ENCODE measurements at regions not wholly inside any gene's neighbourhood (a gene's known extent, or its start where the extent isn't known, plus 50 kb on each side); places are given as distances from the start of the nearest gene placed in this dataset.

DNA sequence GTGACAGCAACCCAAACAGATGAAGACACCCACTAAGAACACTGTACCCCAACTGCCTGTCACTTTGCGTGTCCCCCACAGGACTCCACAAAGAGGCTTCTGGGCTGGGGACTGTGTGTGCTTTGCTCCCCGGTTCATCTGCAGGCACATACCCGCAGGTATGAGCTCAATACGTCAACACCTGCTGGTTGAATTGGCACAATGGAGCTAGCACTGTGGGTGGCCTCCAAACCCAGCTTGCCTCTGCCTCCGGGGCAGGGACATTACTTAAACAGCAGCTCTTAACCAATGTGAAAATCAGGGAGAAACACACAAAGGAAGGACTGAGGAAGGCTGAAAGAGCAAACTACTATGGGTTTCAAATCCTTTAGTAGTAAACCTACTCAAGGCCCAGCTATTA is 140.2 kb upstream of the TIAM1 start:
- peaks cover 8 to 9% of the 10 kb centered on the region in 2 experiments for H3K9me3 ChIP-seq (ENCODE audit: insufficient read depth in 2 of 2, low read depth in 1 of 2, low read length in 1 of 2)
- H3K23me2 ChIP-seq (ENCODE audit: low read depth, low read length): no peaks in the 10 kb centered on the region; the same call in 1 of the 2 replicates
- peak overlapping the region; percentile 15 for H4K91ac ChIP-seq (replicated peaks; ENCODE audit: insufficient read length, low read length)
- no peak overlapping the region for H3K4ac ChIP-seq (replicated peaks; ENCODE audit: insufficient read length, low read depth, low read length)
- peak overlapping the region; percentile 48 for H3K27ac ChIP-seq (ENCODE audit: low read depth, low read length)
- H3K18ac ChIP-seq (ENCODE audit: extremely low read depth, low read length): no peak overlapping the region
- H2BK20ac ChIP-seq (ENCODE audit: low read length): peak overlapping the region; percentile 90
- H3K36me3 ChIP-seq (ENCODE audit: control insufficient read depth in 2 of 4, insufficient read depth in 4 of 4, low read length in 3 of 4): no peaks in the 10 kb centered on the region
- no peak overlapping the region for H3K4me3 ChIP-seq (ENCODE audit: extremely low read depth in 1 of 4, insufficient read depth in 2 of 4, low read depth in 3 of 4, low read length in 4 of 4)
- CTCF ChIA-PET (ENCODE audit: partially characterized antibody): interaction anchor here (0.7 to 1.3 kb wide), 5 partner anchors 9 to 199 kb away, joined by 3 read pairs; no protein-coding TSS in a partner anchor
- peak overlapping the region; percentile 84; the same call in 1 of the 2 replicates for H2BK15ac ChIP-seq (ENCODE audit: low read length)
- H2BK120ac ChIP-seq (replicated peaks; ENCODE audit: low read depth, low read length): no peak overlapping the region
- H3K4me2 ChIP-seq (ENCODE audit: insufficient read depth in 1 of 2, low read depth in 2 of 2, low read length in 2 of 2): peak overlapping the region in 1 of 2 experiments; percentile 1; a peak in 1 of 4 replicates
- no peak overlapping the region for H2AFZ ChIP-seq (ENCODE audit: low read length)
- H3K27me3 ChIP-seq (replicated peaks in 1 of 4; ENCODE audit: control insufficient read depth in 3 of 4, extremely low read depth in 1 of 4, insufficient read depth in 3 of 4, low read length in 3 of 4): no peaks in the 10 kb centered on the region
- H4K20me1 ChIP-seq (replicated peaks in 1 of 2; ENCODE audit: control insufficient read depth in 1 of 2, insufficient read depth in 2 of 2, low read length in 2 of 2): no peaks in the 10 kb centered on the region
- H3K9ac ChIP-seq (replicated peaks in 1 of 4; ENCODE audit: extremely low read depth in 1 of 4, low read depth in 3 of 4, low read length in 3 of 4): no peak overlapping the region
- peak overlapping the region; percentile 45; the same call in 1 of the 2 replicates for H2AK5ac ChIP-seq (ENCODE audit: low read depth, low read length)
- H3K14ac ChIP-seq (ENCODE audit: insufficient read length): no peak overlapping the region
- no peak overlapping the region for H3K56ac ChIP-seq (replicated peaks; ENCODE audit: insufficient read length, low read depth, low read length)
- TF ChIP-seq EP300 (IDR thresholded peaks at IDR 0.05; ENCODE audit: borderline replicate concordance in 1 of 2, low read depth in 2 of 2, low read length in 2 of 2): no peak
- no peak for TF ChIP-seq GTF2F1 (IDR thresholded peaks at IDR 0.05; ENCODE audit: borderline replicate concordance, low read depth, low read length)
- no peak for TF ChIP-seq CBX8 (IDR thresholded peaks at IDR 0.05; ENCODE audit: borderline replicate concordance, low read depth, low read length)
- TF ChIP-seq TEAD4 (IDR thresholded peaks at IDR 0.05; ENCODE audit: low read depth, low read length): 0 out of 2 replicates have a peak, but pooled peaks have one; percentile 23
- no peak for TF ChIP-seq POLR2A (IDR thresholded peaks at IDR 0.05; ENCODE audit: control extremely low read depth in 1 of 2, low read depth in 2 of 2, low read length in 2 of 2)
- TF ChIP-seq EZH2 (IDR thresholded peaks at IDR 0.05; ENCODE audit: low read depth, low read length, severe bottlenecking): no peak
- peaks cover 0 to 3% (median 2%) of the 10 kb centered on the region in 4 experiments; a peak in 2 of 7 replicates for H3K4me1 ChIP-seq (replicated peaks in 1 of 4; ENCODE audit: control insufficient read depth in 3 of 4, insufficient read depth in 4 of 4, low read length in 3 of 4)
- 64% methylated on average over 5 of the region's 5 CpGs; no CpG with 5 or more reads in 1 of the 2 experiments for WGBS, 2 experiments (ENCODE audit: extremely low coverage in 1 of 2, insufficient coverage in 1 of 2, insufficient read length in 1 of 2, insufficient replicate concordance in 2 of 2, low coverage in 1 of 2, low lambda C conversion rate in 2 of 2, missing lambda C conversion rate in 1 of 2)
- peak overlapping the region; percentile 55; the same call in 1 of the 2 replicates for H2BK12ac ChIP-seq (ENCODE audit: low read depth, low read length)
- FAIRE-seq (no peak), DNase-seq (ENCODE audit: low read depth in 1 of 2, low spot score in 2 of 2) (peak in 1 of 2 experiments; percentile 38)
- peaks cover 20% of the 10 kb centered on the region for H3K79me1 ChIP-seq (ENCODE audit: low read depth, low read length)
- H3K23ac ChIP-seq (ENCODE audit: insufficient read length): no peak overlapping the region
- POLR2A ChIA-PET (ENCODE audit: partially characterized antibody): no interaction called here
- H3K79me2 ChIP-seq (ENCODE audit: control insufficient read depth in 1 of 2, insufficient read depth in 2 of 2, low read length in 2 of 2): peaks cover 0 to 32% of the 10 kb centered on the region in 2 experiments; a peak in 2 of 4 replicates
- H4K8ac ChIP-seq (ENCODE audit: extremely low read depth, insufficient read depth, low read length): no peak overlapping the region
- H4K5ac ChIP-seq (ENCODE audit: insufficient read length, low read depth, low read length): no peak overlapping the region
- H2BK5ac ChIP-seq (ENCODE audit: low read depth, low read length): peak overlapping the region; percentile 30; the same call in 1 of the 2 replicates
